Chondrocyte (in vitro differentiated cells): ENCODE measurements at regions not wholly inside any gene's neighbourhood (a gene's known extent, or its start where the extent isn't known, plus 50 kb on each side); places are given as distances from the start of the nearest gene placed in this dataset.

Experiments used
- DNase-seq: peaks from one replicate; pipeline ENCODE4 v3.0.0; 2021; ENCODE audit warnings: mixed read lengths, low spot score
- H3K27ac Mint-ChIP-seq: one replicate; pipeline ENCODE4 v1.8.0; 2021; ENCODE audit warnings: mild to moderate bottlenecking, moderate library complexity, mixed read lengths; ENCODE audit not compliant: unreplicated experiment
- H3K27me3 Mint-ChIP-seq: 2 replicates; pipeline ENCODE4 v1.8.0; 2021; ENCODE audit warnings: low read depth, mixed read lengths
- H3K36me3 Mint-ChIP-seq: 2 replicates; pipeline ENCODE4 v1.8.0; 2021; ENCODE audit warnings: low read depth, mixed read lengths
- H3K4me1 Mint-ChIP-seq: 2 replicates; pipeline ENCODE4 v1.8.0; 2021; ENCODE audit warnings: low read depth, mild to moderate bottlenecking, mixed read lengths
- H3K4me3 Mint-ChIP-seq: one replicate; pipeline ENCODE4 v1.8.0; 2021; ENCODE audit warnings: mild to moderate bottlenecking, moderate library complexity, mixed read lengths; ENCODE audit not compliant: unreplicated experiment
- H3K9me3 Mint-ChIP-seq: 2 replicates; pipeline ENCODE4 v1.8.0; 2021; ENCODE audit warnings: low read depth, mixed read lengths
- TF ChIP-seq, protein P1 (sequence below): fragments of 200-600 bp; sonication (generic); IDR thresholded peaks from 2 replicates; pipeline ENCODE4 v1.5.0; 2021; ENCODE audit warnings: antibody characterized with exemption, mild to moderate bottlenecking, moderate library complexity

DNA sequence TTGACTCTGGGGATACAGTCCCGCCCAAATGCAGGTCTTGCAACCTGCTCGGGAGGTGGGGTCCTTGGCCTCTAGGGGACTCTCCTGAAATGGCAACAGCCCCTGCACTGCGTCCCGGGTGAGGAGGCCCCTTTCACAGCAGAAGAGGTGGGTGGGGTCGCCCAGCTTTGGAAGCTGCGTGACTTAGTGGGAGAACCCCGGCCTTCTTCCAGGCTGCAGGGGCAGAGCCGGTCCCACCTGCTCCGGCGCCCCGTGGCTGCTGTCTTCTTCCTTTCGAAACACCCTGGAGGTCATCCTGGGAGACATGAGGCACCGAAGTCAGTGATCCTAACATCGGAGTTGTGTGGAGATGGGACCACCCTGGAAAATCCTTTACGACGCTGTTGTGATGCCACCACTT, 103.7 kb upstream of the ADRA2C start:
- Mint-ChIP-seq H3K27me3 (peaks cover 51% of the 10 kb centered on the region), H3K9me3 (peaks cover 5% of the 10 kb centered on the region), H3K36me3 (no peaks in the 10 kb centered on the region), H3K4me3 (no peak overlapping the region), H3K4me1 (peaks cover 15% of the 10 kb centered on the region), H3K27ac (no peak overlapping the region)
- no peak for DNase-seq
- TF ChIP-seq, protein P1, sequence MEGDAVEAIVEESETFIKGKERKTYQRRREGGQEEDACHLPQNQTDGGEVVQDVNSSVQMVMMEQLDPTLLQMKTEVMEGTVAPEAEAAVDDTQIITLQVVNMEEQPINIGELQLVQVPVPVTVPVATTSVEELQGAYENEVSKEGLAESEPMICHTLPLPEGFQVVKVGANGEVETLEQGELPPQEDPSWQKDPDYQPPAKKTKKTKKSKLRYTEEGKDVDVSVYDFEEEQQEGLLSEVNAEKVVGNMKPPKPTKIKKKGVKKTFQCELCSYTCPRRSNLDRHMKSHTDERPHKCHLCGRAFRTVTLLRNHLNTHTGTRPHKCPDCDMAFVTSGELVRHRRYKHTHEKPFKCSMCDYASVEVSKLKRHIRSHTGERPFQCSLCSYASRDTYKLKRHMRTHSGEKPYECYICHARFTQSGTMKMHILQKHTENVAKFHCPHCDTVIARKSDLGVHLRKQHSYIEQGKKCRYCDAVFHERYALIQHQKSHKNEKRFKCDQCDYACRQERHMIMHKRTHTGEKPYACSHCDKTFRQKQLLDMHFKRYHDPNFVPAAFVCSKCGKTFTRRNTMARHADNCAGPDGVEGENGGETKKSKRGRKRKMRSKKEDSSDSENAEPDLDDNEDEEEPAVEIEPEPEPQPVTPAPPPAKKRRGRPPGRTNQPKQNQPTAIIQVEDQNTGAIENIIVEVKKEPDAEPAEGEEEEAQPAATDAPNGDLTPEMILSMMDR: no peak

DNA sequence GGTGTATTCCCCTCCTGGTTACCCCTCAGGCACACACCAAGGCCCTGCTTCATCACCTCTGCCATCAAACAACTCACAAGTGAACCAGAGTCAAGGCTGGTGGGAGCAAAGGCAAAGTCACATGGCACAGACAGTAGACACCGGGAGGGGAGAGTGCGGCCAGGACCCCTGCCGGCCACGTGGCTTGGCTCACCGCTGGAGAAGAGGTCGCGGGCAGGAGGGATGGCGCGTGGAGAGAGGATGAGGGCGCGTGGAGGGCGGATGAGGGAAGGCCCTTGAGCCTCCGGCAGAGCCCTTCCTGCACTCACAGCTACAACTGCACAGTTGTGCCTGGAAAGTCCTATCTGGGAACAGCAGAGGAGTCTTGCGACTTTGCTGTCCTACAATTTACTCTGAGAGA, 104.2 kb upstream of the ADRA2C start:
- Mint-ChIP-seq H3K9me3 (no peaks in the 10 kb centered on the region), H3K4me3 (no peak overlapping the region), H3K27ac (no peak overlapping the region), H3K4me1 (peaks cover 16% of the 10 kb centered on the region), H3K36me3 (no peaks in the 10 kb centered on the region), H3K27me3 (peaks cover 54% of the 10 kb centered on the region)
- TF ChIP-seq, protein P1: no peak
- DNase-seq: no peak

DNA sequence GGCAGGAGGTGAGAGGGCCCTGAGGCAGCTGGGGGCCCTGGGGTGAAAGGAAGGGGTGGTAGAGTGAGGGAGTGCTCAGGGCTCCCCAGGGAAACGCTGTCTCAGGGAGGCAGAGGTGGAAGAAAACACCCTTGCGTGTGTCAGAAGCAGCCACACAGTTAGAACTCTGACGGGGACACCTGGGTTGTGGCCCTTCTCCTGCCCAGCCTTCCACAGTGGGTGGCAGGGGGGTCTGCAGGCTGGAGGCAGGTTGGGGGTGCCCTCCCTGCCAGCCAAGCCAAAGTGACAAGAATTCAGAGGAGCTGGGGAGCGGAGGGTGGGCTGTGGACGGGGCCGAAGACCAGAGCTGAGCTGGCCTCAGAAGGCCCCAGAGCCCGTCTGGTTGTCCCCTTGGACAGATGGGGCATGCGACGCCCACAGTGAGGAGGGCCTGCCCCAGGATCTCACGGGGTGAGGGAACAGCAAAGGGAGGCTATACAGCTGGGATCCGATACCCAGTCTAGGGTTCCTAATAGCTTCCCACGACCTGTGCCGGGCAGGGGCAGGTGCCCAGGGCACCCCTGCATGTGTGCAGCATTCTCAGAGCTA, 105.2 kb upstream of the ADRA2C start:
- H3K4me3 Mint-ChIP-seq: no peak overlapping the region

DNA sequence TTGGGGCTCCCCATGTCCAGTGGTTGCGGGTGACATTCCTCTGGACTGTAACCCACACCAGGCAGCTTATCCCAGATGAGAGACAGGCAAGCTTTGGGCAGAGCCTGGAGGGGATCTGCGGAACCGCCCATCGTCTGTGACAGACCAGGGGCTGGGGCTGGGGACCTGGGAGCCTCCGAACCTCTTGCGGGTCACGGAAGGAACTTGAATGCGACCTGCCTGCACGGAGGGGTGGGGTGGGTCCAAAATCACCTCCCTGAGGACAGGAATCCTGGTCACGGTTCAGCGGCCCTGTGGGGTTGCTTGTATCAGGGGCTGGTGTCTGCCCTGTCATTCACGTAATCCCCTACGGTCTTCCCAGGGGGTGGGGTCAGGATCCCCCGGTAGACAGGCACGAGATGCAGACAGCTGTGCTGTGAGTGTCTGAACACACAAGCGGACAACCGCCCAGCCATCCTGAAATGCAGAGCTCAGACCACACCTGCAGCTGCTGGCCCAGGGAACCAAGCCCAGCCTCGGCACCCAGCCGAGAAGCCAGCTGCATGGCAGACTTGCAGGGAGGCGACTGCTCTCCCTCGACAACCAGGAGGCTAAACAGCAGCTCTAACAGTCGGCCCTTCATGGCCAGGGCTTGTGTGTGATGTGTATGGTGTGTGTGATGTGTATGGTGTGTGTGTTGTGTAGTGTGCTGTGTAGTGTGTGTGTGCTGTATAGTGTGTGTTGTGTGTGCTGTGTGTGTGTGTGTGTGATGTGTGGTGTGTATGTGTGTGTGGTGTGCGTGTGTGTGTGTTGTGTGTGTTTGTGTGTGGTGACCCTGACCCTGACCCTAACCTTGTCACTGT, 105.9 kb upstream of the ADRA2C start:
- DNase-seq: no peak
- TF ChIP-seq, protein P1: no peak
- no peaks in the 10 kb centered on the region for H3K9me3 Mint-ChIP-seq
- no peak overlapping the region for H3K4me3 Mint-ChIP-seq
- H3K27ac Mint-ChIP-seq: no peak overlapping the region
- peaks cover 16% of the 10 kb centered on the region for H3K4me1 Mint-ChIP-seq
- no peaks in the 10 kb centered on the region for H3K36me3 Mint-ChIP-seq
- H3K27me3 Mint-ChIP-seq: peaks cover 65% of the 10 kb centered on the region

More for the DNA sequence above, 105.2 kb upstream of the ADRA2C start:
- Mint-ChIP-seq H3K27me3 (peaks cover 63% of the 10 kb centered on the region), H3K27ac (no peak overlapping the region), H3K9me3 (no peaks in the 10 kb centered on the region), H3K36me3 (no peaks in the 10 kb centered on the region), H3K4me1 (peaks cover 16% of the 10 kb centered on the region)
- DNase-seq: no peak
- TF ChIP-seq, protein P1: no peak

DNA sequence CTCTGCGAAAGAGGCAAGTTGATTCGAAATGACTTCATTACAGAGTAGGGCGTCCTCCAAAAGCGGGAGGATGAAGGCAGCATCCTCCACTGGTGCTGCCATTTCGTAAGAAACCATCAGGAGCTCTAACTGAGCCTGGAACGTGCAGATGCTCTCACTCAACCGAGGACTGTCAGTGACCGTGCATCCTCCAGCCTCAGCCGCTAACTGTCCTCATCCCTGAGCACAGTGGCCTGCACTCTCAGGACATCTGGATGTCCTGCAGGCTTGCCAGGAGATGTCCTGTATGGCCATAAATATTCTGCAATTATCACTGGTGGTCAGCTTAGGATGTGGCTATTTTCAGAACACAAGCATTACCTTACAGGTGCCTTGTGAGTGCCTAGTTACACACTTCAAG, 107.1 kb upstream of the ADRA2C start:
- no peak for DNase-seq
- peaks cover 16% of the 10 kb centered on the region for H3K4me1 Mint-ChIP-seq
- peaks cover 61% of the 10 kb centered on the region for H3K27me3 Mint-ChIP-seq
- no peak overlapping the region for H3K27ac Mint-ChIP-seq
- no peaks in the 10 kb centered on the region for H3K36me3 Mint-ChIP-seq
- no peaks in the 10 kb centered on the region for H3K9me3 Mint-ChIP-seq
- TF ChIP-seq, protein P1: no peak
- no peak overlapping the region for H3K4me3 Mint-ChIP-seq
